ENCODE measurements at regions not wholly inside any gene's neighbourhood (a gene's known extent, or its start where the extent isn't known, plus 50 kb on each side); places are given as distances from the start of the nearest gene placed in this dataset.

DNA sequence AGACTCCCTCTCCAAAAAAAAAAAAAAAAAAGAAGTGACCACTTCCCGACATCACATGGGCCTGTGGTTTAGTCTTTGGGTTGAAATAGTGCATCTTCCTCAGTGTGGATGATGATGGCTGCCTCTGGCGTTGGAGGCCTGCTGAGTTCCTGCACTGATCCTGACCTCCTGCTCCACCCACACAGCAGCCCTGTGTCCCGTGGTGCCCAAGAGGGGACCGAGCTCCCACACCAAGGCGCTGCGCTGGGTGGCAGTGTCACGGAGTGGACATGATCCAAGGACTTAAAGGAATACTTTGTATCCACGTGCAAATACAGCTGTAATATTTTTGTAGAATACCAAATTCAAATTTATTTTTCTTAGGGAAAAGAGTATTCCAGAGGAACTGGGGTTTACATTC, 109.2 kb upstream of the PHACTR3 start:
- no peak overlapping the region for H3K4me3 Mint-ChIP-seq
- H3K27ac Mint-ChIP-seq: no peak overlapping the region
- H3K27me3 Mint-ChIP-seq: peaks cover 16 to 48% of the 10 kb centered on the region in 2 donors
- ATAC-seq (replicated peaks) (no peak), DNase-seq (no peak)
- peaks cover 0 to 3% of the 10 kb centered on the region in 2 donors for H3K36me3 Mint-ChIP-seq
- peaks cover 0 to 6% of the 10 kb centered on the region in 2 donors for H3K9me3 Mint-ChIP-seq
- peaks cover 0 to 6% of the 10 kb centered on the region in 2 donors for H3K4me1 Mint-ChIP-seq

GRCh38 chr20:59495894-59496510, 108.3 kb upstream of the PHACTR3 start:
- H3K4me3 Mint-ChIP-seq: no peak overlapping the region
- H3K27ac Mint-ChIP-seq: no peak overlapping the region
- peaks cover 0 to 6% of the 10 kb centered on the region in 2 donors for H3K9me3 Mint-ChIP-seq
- peaks cover 0 to 3% of the 10 kb centered on the region in 2 donors for H3K36me3 Mint-ChIP-seq
- H3K27me3 Mint-ChIP-seq: peaks cover 16 to 55% of the 10 kb centered on the region in 2 donors
- ATAC-seq (replicated peaks) (peak; percentile 81), DNase-seq (peak; percentile 49)
- peaks cover 0 to 6% of the 10 kb centered on the region in 2 donors for H3K4me1 Mint-ChIP-seq

GRCh38 chr20:59498291-59498690, 106.0 kb upstream of the PHACTR3 start:
- Mint-ChIP-seq H3K9me3 (peaks cover 0 to 6% of the 10 kb centered on the region in 2 donors), H3K4me1 (peaks cover 0 to 6% of the 10 kb centered on the region in 2 donors), H3K4me3 (no peak overlapping the region), H3K27me3 (peaks cover 16 to 48% of the 10 kb centered on the region in 2 donors), H3K27ac (no peak overlapping the region), H3K36me3 (peaks cover 0 to 3% of the 10 kb centered on the region in 2 donors)
- no peak for DNase-seq
- ATAC-seq (replicated peaks): no peak

- Mint-ChIP-seq H3K27me3 (peaks cover 23 to 46% of the 10 kb centered on the region in 2 donors), H3K36me3 (peaks cover 0 to 3% of the 10 kb centered on the region in 2 donors), H3K4me3 (no peak overlapping the region), H3K9me3 (peaks cover 0 to 11% of the 10 kb centered on the region in 2 donors), H3K4me1 (peaks cover 0 to 6% of the 10 kb centered on the region in 2 donors), H3K27ac (no peak overlapping the region)
- no peak for ATAC-seq (replicated peaks)
- no peak for DNase-seq
These were observed 104.5 kb upstream of the PHACTR3 start for GRCh38 chr20:59499863-59500262.

GRCh38 chr20:59508729-59509128, 95.6 kb upstream of the PHACTR3 start:
- no peak for ATAC-seq (replicated peaks)
- no peaks in the 10 kb centered on the region for H3K4me1 Mint-ChIP-seq

GRCh38 chr20:59512651-59513050, 91.7 kb upstream of the PHACTR3 start:
- H3K4me3 Mint-ChIP-seq: no peak overlapping the region
- peaks cover 0 to 2% of the 10 kb centered on the region in 2 donors for H3K9me3 Mint-ChIP-seq
- no peak for ATAC-seq (replicated peaks)
- H3K4me1 Mint-ChIP-seq: no peaks in the 10 kb centered on the region
- DNase-seq: no peak
- H3K36me3 Mint-ChIP-seq: no peaks in the 10 kb centered on the region
- no peak overlapping the region for H3K27ac Mint-ChIP-seq
- H3K27me3 Mint-ChIP-seq: peaks cover 39 to 49% of the 10 kb centered on the region in 2 donors

More at GRCh38 chr20:59508729-59509128, 95.6 kb upstream of the PHACTR3 start:
- Mint-ChIP-seq H3K9me3 (peaks cover 5 to 7% of the 10 kb centered on the region in 2 donors), H3K27me3 (peaks cover 18 to 28% of the 10 kb centered on the region in 2 donors), H3K36me3 (no peaks in the 10 kb centered on the region), H3K27ac (no peak overlapping the region), H3K4me3 (no peak overlapping the region)
- no peak for DNase-seq

DNA sequence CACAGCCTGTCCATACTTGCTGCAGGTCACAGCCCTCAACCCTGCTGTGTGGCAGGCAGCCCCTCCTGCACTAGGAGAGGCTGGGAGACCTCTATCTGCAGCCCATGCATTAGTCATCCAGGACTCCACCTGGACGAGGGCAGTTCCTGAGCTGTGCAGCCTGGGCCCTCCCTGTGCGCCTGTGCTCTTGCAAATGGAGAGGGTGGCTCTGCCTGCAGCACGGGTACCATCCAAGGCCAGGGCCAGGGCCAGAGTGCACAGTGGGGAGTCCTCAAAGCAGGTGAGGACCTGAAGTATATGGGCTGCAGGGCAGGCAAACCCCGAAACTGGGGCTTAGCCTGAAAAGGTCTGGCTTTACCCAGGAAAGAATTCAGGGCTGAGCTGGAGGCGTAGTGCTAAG, 89.8 kb upstream of the PHACTR3 start:
- Mint-ChIP-seq H3K27ac (no peak overlapping the region), H3K27me3 (peaks cover 55 to 66% of the 10 kb centered on the region in 2 donors), H3K4me3 (no peak overlapping the region), H3K4me1 (no peaks in the 10 kb centered on the region), H3K36me3 (no peaks in the 10 kb centered on the region), H3K9me3 (peaks cover 0 to 2% of the 10 kb centered on the region in 2 donors)
- DNase-seq (no peak), ATAC-seq (replicated peaks) (no peak)

DNA sequence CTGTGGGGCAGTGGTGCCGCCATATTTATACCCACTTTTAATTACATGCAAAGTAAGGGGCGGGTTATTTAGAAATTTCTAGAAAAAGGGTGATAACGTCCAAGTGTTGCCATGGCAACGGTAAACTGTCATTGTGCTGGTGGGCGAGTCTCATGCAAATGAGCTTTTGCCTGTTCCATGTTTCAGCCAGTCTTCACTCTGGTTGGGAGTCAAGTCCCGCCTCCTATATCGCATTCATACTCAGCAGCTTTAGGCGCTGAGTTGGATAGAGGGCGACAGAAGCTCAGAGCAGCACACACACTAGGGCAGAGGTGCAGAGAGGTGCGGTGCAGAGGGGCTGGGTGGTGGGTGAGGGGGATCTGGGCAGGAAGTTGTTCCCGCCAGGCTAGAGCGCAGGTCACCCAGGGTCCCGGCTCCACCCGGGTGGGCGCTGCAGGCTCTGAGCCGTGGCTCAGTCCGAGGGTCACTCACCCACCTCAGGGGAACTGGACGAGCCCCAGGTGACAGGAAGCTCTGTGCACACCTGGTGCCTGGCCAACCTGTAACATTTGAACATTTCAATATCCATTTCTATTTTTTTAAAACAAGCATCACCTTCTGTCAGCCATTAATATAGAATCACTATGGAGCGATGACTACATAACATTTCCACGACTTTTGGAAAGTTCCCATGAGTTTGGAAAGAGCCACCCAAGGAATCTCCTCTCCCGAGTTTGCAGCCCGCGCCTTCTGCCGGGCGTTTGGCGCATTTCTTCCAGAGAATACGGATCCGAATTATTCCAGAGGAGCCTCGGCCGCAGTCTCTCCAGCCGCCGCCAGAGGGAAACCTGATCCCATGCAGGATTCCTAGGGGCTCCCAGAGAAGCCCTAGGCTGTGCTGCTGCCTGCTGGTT, 89.1 kb upstream of the PHACTR3 start:
- no peaks in the 10 kb centered on the region for H3K4me1 Mint-ChIP-seq
- H3K36me3 Mint-ChIP-seq: no peaks in the 10 kb centered on the region
- H3K4me3 Mint-ChIP-seq: no peak overlapping the region
- DNase-seq (no peak), ATAC-seq (replicated peaks) (no peak)
- no peak overlapping the region for H3K27ac Mint-ChIP-seq
- H3K27me3 Mint-ChIP-seq: peaks cover 57 to 72% of the 10 kb centered on the region in 2 donors
- H3K9me3 Mint-ChIP-seq: peaks cover 0 to 2% of the 10 kb centered on the region in 2 donors

- ATAC-seq (replicated peaks) (no peak), DNase-seq (no peak)
- Mint-ChIP-seq H3K27me3 (peaks cover 63 to 78% of the 10 kb centered on the region in 2 donors), H3K36me3 (no peaks in the 10 kb centered on the region), H3K27ac (no peak overlapping the region), H3K4me3 (no peak overlapping the region), H3K4me1 (no peaks in the 10 kb centered on the region), H3K9me3 (peaks cover 0 to 2% of the 10 kb centered on the region in 2 donors)
These were observed 88.5 kb upstream of the PHACTR3 start for GRCh38 chr20:59515906-59516209.

DNA sequence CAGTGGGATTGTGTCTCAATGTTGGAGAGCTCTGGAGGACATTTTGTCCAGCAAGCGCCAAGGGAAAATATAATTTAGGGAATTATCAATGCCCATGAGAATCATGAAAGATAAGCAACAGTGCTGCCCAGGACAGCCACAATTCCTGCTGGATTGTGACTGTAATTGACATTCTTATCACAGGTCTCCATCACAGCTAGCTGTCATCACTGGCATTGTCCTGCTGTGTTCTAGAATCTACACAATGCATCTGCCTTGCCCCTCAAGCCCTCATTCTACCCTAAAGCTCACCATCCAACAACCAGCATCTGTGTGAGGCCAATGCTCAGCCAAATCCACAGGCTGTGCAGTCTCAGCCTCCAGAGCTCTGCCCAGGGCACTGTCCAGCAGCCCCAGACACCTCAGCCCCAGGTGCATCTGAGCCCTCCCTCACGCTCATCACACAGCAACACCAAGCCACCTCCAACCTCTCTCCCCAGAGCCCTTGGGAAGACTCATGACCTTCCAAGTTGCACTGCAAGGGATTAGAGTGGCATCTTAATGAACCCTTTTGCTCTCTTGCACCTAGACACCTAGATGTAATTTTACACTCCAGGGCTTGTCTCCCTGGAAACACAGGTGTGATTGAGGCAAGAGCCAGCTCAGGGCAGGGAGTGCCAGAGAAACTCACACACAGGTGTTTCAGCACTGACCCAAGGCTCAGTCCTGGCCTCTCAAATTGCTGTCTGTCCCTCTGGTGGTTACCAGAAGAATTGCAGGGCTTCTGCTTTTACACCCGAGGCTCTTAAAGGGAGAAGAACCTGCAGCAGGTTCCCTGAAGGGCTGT, 85.2 kb upstream of the PHACTR3 start:
- Mint-ChIP-seq H3K27ac (no peak overlapping the region), H3K4me1 (no peaks in the 10 kb centered on the region)
- peak; percentile 13 for DNase-seq

DNA sequence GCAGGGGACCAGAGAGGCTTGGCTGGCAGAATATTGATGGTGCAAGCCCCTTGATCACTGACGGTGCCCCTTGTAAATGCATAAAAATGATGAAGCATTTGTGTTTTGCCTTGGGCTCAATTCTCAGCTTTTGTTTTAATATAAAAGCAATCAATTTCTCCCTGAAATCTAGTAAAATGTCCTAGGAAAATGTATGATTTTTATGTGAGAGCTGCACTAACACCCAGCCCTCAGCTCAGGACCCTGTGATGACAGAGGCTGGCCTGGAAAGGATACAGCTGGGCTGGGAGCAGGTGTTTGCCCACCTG, 84.7 kb upstream of the PHACTR3 start:
- ATAC-seq (replicated peaks): no peak
- no peak for DNase-seq
- Mint-ChIP-seq H3K36me3 (no peaks in the 10 kb centered on the region), H3K27me3 (peaks cover 64 to 80% of the 10 kb centered on the region in 2 donors), H3K9me3 (peaks cover 0 to 2% of the 10 kb centered on the region in 2 donors), H3K4me3 (no peak overlapping the region), H3K4me1 (no peaks in the 10 kb centered on the region), H3K27ac (no peak overlapping the region)

More for the DNA sequence above, 85.2 kb upstream of the PHACTR3 start:
- Mint-ChIP-seq H3K36me3 (no peaks in the 10 kb centered on the region), H3K4me3 (no peak overlapping the region), H3K9me3 (peaks cover 0 to 2% of the 10 kb centered on the region in 2 donors), H3K27me3 (peaks cover 65 to 80% of the 10 kb centered on the region in 2 donors)
- ATAC-seq (replicated peaks): peak; percentile 83 to 91

GRCh38 chr20:59520814-59521213, 83.5 kb upstream of the PHACTR3 start:
- H3K4me1 Mint-ChIP-seq: peaks cover 4 to 9% of the 10 kb centered on the region in 2 donors
- peaks cover 0 to 2% of the 10 kb centered on the region in 2 donors for H3K9me3 Mint-ChIP-seq
- no peak overlapping the region for H3K27ac Mint-ChIP-seq
- no peak overlapping the region for H3K4me3 Mint-ChIP-seq
- DNase-seq (no peak), ATAC-seq (replicated peaks) (no peak)
- H3K36me3 Mint-ChIP-seq: no peaks in the 10 kb centered on the region
- H3K27me3 Mint-ChIP-seq: peaks cover 67 to 81% of the 10 kb centered on the region in 2 donors

- Mint-ChIP-seq H3K36me3 (no peaks in the 10 kb centered on the region), H3K27ac (no peak overlapping the region), H3K4me3 (peak overlapping the region in 1 of 2 donors; percentile 29), H3K27me3 (peaks cover 42 to 61% of the 10 kb centered on the region in 2 donors), H3K9me3 (no peaks in the 10 kb centered on the region), H3K4me1 (peaks cover 4 to 9% of the 10 kb centered on the region in 2 donors)
- peak in 1 of 2 donors; percentile 38 for ATAC-seq (replicated peaks)
- DNase-seq: peak; percentile 8
These were observed 78.7 kb upstream of the PHACTR3 start for GRCh38 chr20:59525500-59526241.

All from stimulated activated naive B cell treated with anti-CD40 and anti-IgM and Interleukin-4, amounts not matched to agents 10 μg/mL and 1 μg/mL and 100 μg/mL, for 72 hours (primary cell).